ENCODE measurements at regions not wholly inside any gene's neighbourhood (a gene's known extent, or its start where the extent isn't known, plus 50 kb on each side); places are given as distances from the start of the nearest gene placed in this dataset.

- Histone ChIP-seq H3K36me3 (ENCODE audit: control insufficient read depth in 2 of 2, insufficient read depth in 2 of 2, low read length in 1 of 2) (no peaks in the 10 kb centered on the region), H3K4me2 (ENCODE audit: control insufficient read depth, insufficient read depth) (no peak overlapping the region), H2AFZ (ENCODE audit: control insufficient read depth, low read depth, low read length) (no peak overlapping the region), H3K27ac (ENCODE audit: control insufficient read depth, insufficient read depth) (no peak overlapping the region), H3K27me3 (replicated peaks in 1 of 2; ENCODE audit: control insufficient read depth in 2 of 2, insufficient read depth in 2 of 2, low read length in 1 of 2) (no peaks in the 10 kb centered on the region), H3K4me1 (ENCODE audit: control insufficient read depth, insufficient read depth, low read length) (no peaks in the 10 kb centered on the region), H3K79me2 (ENCODE audit: control insufficient read depth, insufficient read depth, low read length) (no peaks in the 10 kb centered on the region), H3K4me3 (no peak overlapping the region), H3K9me3 (replicated peaks; ENCODE audit: control insufficient read depth, insufficient read depth, low read length) (no peaks in the 10 kb centered on the region), H3K9ac (ENCODE audit: control insufficient read depth, insufficient read depth, low read length) (no peak overlapping the region), H4K20me1 (ENCODE audit: control insufficient read depth, insufficient read depth) (no peaks in the 10 kb centered on the region)
- ChIA-PET CTCF (interaction anchor here (0.6 kb wide), 1 partner anchor 220 kb away, joined by 3 read pairs; no protein-coding TSS in a partner anchor), RAD21 (ENCODE audit: unreplicated experiment) (no interaction called here), POLR2A (no interaction called here), SMC1A (ENCODE audit: uncharacterized antibody, unreplicated experiment) (interaction anchor here (0.6 kb wide), 1 partner anchor 57 kb away, joined by 3 read pairs; no protein-coding TSS in a partner anchor)
- in situ Hi-C loops (cut with MboI) (no loop called here), intact Hi-C loops (cut with micrococcal nuclease; ENCODE audit: unreplicated experiment) (no loop called here)
- 42% methylated on average over 2 of the region's 2 CpGs for WGBS (ENCODE audit: insufficient coverage, insufficient replicate concordance, low lambda C conversion rate, missing lambda C conversion rate)
- BruUV-seq (replicated peaks) = no TSS peak
- no peak for DNase-seq (ENCODE audit: low read depth, low spot score)
- FAIRE-seq = no peak
- ATAC-seq = no peak
- TF ChIP-seq ZNF592 (IDR thresholded peaks at IDR 0.05) (no peak), GABPA (IDR thresholded peaks at IDR 0.05; ENCODE audit: low read depth) (no peak), PBX3 (IDR thresholded peaks at IDR 0.05; ENCODE audit: insufficient replicate concordance, low read depth, low read length) (no peak), ZNF622 (IDR thresholded peaks at IDR 0.05) (no peak), MEF2A (IDR thresholded peaks at IDR 0.05; ENCODE audit: insufficient read depth, low read depth, low read length) (no peak), USF2 (IDR thresholded peaks at IDR 0.05; ENCODE audit: borderline replicate concordance, low read depth, low read length) (no peak), ZBTB11 (CRISPR knock-in tag; IDR thresholded peaks at IDR 0.05) (no peak), ZSCAN29 (IDR thresholded peaks at IDR 0.05) (no peak), ZBTB40 (IDR thresholded peaks at IDR 0.05; ENCODE audit: borderline replicate concordance) (no peak)
These were observed 698.7 kb downstream of the GLUD2 start for GRCh38 chrX:121746105-121746504.

All from GM12878 (cell line).